GM12878 (cell line): ENCODE measurements at regions not wholly inside any gene's neighbourhood (a gene's known extent, or its start where the extent isn't known, plus 50 kb on each side); places are given as distances from the start of the nearest gene placed in this dataset.
A peak's percentile ranks its signal among the peaks of the same experiment; 100 is the strongest.

Experiments
- CBX5 ChIP-seq: sonication (generic); IDR thresholded peaks from 2 replicates; pipeline ENCODE4 v1.6.1; 2016; ENCODE audit warnings: low read depth, moderate library complexity, mild to moderate bottlenecking, inconsistent platforms
- EP300 ChIP-seq, 2 experiments: fragments of 150-350 bp in 1 of 2; IDR thresholded peaks; 2 replicates each; pipeline ENCODE4 v1.6.1; 2011 to 2012; ENCODE audit warnings: low read depth in 2 of 2, low read length in 2 of 2, borderline replicate concordance in 1 of 2, improper control_type of control experiment in 1 of 2, inconsistent platforms in 1 of 2; ENCODE audit not compliant: control insufficient read depth in 1 of 2
- ESRRA ChIP-seq: IDR thresholded peaks from 2 replicates; pipeline ENCODE4 v1.6.1; 2012; ENCODE audit warnings: mild to moderate bottlenecking, low read length, improper control_type of control experiment
- ETV6 ChIP-seq, 2 experiments: fragments of 450-650 bp in 1 of 2; IDR thresholded peaks in 1 of 2; conservative IDR thresholded peaks in 1 of 2; 2 replicates each; pipeline ENCODE4 v1.6.1; 2014; ENCODE audit warnings: antibody characterized with exemption in 1 of 2, borderline replicate concordance in 1 of 2, low read depth in 1 of 2, mild to moderate bottlenecking in 1 of 2, moderate library complexity in 1 of 2
- HDAC6 ChIP-seq: fragments of 200-600 bp; sonication (generic); IDR thresholded peaks from one replicate; pipeline ENCODE4 v1.8.0; 2017; ENCODE audit warnings: antibody characterized with exemption; ENCODE audit not compliant: unreplicated experiment
- JUNB ChIP-seq: IDR thresholded peaks from 2 replicates; pipeline ENCODE4 v1.6.1; 2016; ENCODE audit warnings: antibody characterized with exemption, mild to moderate bottlenecking
- KDM1A ChIP-seq: fragments of 200-600 bp; sonication (generic); IDR thresholded peaks from 2 replicates; pipeline ENCODE4 v1.6.1; 2016; ENCODE audit warnings: borderline replicate concordance
- SMAD5 ChIP-seq: IDR thresholded peaks from 2 replicates; pipeline ENCODE4 v1.6.1; 2016; ENCODE audit warnings: antibody characterized with exemption, low read depth
- SREBF2 ChIP-seq: IDR thresholded peaks from 2 replicates; pipeline ENCODE4 v1.6.1; 2012; ENCODE audit warnings: mild to moderate bottlenecking, low read length
- SRF ChIP-seq, 2 experiments: IDR thresholded peaks; 2 replicates each; pipeline ENCODE4 v1.6.1; 2011; ENCODE audit warnings: low read depth in 2 of 2, low read length in 2 of 2, mild to moderate bottlenecking in 1 of 2, moderate library complexity in 1 of 2
- TARDBP ChIP-seq: IDR thresholded peaks from 2 replicates; pipeline ENCODE4 v1.6.1; 2016; ENCODE audit warnings: borderline replicate concordance
- TCF12 ChIP-seq: IDR thresholded peaks from 2 replicates; pipeline ENCODE4 v1.6.1; 2011; ENCODE audit warnings: low read depth, mild to moderate bottlenecking, low read length
- TF ChIP-seq, protein P1 (sequence below): fragments of 450-650 bp; formaldehyde crosslinking; IDR thresholded peaks from 2 replicates; pipeline ENCODE4 v1.5.0; 2022; ENCODE audit warnings: mild to moderate bottlenecking, missing genetic modification characterization
- TF ChIP-seq, protein P2 (sequence below): IDR thresholded peaks from 2 replicates; pipeline ENCODE4 v1.6.1; 2011; ENCODE audit warnings: mild to moderate bottlenecking, low read depth, low read length, moderate library complexity; ENCODE audit not compliant: insufficient replicate concordance
- TF ChIP-seq, protein P3 (sequence below): fragments of 150-350 bp; IDR thresholded peaks from 2 replicates; pipeline ENCODE4 v1.6.1; 2016; ENCODE audit warnings: low read depth, low read length
- TF ChIP-seq, protein P4 (sequence below): fragments of 450-650 bp; formaldehyde crosslinking; IDR thresholded peaks from 2 replicates; pipeline ENCODE4 v1.4.0; 2020; ENCODE audit warnings: mild to moderate bottlenecking, moderate library complexity

DNA sequence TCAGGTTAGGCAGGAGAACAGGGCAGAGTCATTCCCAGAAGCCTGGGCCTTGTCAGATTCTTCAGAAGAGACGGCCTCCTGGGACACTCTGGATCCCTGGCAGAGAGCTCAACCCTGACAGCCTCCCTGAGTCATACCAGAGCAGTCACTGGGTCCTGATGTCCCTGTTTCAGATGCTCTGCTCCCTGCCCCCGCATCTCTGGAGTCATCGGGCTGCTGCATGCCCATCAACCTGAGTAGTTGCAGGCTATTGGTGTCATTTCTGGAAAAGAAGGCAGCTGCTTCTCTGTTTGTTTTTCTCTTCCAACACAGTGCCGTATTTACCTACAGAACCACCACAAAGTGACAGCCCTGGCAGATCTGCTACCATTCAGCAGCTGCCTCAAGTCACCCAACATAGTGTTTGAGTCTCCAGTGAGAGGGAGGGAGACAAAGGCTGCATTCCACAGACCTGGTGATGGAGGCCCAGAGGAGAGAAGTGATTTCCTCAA, 145.1 kb downstream of the B3GNT2 start (continued):
- TF ChIP-seq, protein P1, sequence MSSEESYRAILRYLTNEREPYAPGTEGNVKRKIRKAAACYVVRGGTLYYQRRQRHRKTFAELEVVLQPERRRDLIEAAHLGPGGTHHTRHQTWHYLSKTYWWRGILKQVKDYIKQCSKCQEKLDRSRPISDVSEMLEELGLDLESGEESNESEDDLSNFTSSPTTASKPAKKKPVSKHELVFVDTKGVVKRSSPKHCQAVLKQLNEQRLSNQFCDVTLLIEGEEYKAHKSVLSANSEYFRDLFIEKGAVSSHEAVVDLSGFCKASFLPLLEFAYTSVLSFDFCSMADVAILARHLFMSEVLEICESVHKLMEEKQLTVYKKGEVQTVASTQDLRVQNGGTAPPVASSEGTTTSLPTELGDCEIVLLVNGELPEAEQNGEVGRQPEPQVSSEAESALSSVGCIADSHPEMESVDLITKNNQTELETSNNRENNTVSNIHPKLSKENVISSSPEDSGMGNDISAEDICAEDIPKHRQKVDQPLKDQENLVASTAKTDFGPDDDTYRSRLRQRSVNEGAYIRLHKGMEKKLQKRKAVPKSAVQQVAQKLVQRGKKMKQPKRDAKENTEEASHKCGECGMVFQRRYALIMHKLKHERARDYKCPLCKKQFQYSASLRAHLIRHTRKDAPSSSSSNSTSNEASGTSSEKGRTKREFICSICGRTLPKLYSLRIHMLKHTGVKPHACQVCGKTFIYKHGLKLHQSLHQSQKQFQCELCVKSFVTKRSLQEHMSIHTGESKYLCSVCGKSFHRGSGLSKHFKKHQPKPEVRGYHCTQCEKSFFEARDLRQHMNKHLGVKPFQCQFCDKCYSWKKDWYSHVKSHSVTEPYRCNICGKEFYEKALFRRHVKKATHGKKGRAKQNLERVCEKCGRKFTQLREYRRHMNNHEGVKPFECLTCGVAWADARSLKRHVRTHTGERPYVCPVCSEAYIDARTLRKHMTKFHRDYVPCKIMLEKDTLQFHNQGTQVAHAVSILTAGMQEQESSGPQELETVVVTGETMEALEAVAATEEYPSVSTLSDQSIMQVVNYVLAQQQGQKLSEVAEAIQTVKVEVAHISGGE (CRISPR knock-in tag): no peak
- TF ChIP-seq SREBF2: no peak
- no peak for TF ChIP-seq ETV6 (conservative IDR thresholded peaks at IDR 0.05 in 1 of 2, IDR thresholded peaks at IDR 0.05 in 1 of 2; ENCODE audit: borderline replicate concordance in 1 of 2, low read depth in 1 of 2)
- no peak for TF ChIP-seq SRF (IDR thresholded peaks at IDR 0.05; ENCODE audit: low read depth in 2 of 2, low read length in 2 of 2)
- no peak for TF ChIP-seq TARDBP
- TF ChIP-seq, protein P2, sequence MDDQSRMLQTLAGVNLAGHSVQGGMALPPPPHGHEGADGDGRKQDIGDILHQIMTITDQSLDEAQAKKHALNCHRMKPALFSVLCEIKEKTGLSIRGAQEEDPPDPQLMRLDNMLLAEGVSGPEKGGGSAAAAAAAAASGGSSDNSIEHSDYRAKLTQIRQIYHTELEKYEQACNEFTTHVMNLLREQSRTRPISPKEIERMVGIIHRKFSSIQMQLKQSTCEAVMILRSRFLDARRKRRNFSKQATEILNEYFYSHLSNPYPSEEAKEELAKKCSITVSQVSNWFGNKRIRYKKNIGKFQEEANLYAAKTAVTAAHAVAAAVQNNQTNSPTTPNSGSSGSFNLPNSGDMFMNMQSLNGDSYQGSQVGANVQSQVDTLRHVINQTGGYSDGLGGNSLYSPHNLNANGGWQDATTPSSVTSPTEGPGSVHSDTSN: peak; percentile 68
- TF ChIP-seq HDAC6: no peak
- TF ChIP-seq, protein P3, sequence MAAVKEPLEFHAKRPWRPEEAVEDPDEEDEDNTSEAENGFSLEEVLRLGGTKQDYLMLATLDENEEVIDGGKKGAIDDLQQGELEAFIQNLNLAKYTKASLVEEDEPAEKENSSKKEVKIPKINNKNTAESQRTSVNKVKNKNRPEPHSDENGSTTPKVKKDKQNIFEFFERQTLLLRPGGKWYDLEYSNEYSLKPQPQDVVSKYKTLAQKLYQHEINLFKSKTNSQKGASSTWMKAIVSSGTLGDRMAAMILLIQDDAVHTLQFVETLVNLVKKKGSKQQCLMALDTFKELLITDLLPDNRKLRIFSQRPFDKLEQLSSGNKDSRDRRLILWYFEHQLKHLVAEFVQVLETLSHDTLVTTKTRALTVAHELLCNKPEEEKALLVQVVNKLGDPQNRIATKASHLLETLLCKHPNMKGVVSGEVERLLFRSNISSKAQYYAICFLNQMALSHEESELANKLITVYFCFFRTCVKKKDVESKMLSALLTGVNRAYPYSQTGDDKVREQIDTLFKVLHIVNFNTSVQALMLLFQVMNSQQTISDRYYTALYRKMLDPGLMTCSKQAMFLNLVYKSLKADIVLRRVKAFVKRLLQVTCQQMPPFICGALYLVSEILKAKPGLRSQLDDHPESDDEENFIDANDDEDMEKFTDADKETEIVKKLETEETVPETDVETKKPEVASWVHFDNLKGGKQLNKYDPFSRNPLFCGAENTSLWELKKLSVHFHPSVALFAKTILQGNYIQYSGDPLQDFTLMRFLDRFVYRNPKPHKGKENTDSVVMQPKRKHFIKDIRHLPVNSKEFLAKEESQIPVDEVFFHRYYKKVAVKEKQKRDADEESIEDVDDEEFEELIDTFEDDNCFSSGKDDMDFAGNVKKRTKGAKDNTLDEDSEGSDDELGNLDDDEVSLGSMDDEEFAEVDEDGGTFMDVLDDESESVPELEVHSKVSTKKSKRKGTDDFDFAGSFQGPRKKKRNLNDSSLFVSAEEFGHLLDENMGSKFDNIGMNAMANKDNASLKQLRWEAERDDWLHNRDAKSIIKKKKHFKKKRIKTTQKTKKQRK: no peak
- TF ChIP-seq EP300 (IDR thresholded peaks at IDR 0.05; ENCODE audit: borderline replicate concordance in 1 of 2, control insufficient read depth in 1 of 2, low read depth in 2 of 2, low read length in 2 of 2): peak; percentile 15 to 43; a peak in 2 of 4 replicates
- peak; percentile 68; the same call in 1 of the 2 replicates for TF ChIP-seq TCF12
- no peak for TF ChIP-seq KDM1A
- TF ChIP-seq ESRRA: no peak
- TF ChIP-seq SMAD5: no peak
- peak; percentile 54; the same call in 1 of the 2 replicates for TF ChIP-seq JUNB
- TF ChIP-seq, protein P4, sequence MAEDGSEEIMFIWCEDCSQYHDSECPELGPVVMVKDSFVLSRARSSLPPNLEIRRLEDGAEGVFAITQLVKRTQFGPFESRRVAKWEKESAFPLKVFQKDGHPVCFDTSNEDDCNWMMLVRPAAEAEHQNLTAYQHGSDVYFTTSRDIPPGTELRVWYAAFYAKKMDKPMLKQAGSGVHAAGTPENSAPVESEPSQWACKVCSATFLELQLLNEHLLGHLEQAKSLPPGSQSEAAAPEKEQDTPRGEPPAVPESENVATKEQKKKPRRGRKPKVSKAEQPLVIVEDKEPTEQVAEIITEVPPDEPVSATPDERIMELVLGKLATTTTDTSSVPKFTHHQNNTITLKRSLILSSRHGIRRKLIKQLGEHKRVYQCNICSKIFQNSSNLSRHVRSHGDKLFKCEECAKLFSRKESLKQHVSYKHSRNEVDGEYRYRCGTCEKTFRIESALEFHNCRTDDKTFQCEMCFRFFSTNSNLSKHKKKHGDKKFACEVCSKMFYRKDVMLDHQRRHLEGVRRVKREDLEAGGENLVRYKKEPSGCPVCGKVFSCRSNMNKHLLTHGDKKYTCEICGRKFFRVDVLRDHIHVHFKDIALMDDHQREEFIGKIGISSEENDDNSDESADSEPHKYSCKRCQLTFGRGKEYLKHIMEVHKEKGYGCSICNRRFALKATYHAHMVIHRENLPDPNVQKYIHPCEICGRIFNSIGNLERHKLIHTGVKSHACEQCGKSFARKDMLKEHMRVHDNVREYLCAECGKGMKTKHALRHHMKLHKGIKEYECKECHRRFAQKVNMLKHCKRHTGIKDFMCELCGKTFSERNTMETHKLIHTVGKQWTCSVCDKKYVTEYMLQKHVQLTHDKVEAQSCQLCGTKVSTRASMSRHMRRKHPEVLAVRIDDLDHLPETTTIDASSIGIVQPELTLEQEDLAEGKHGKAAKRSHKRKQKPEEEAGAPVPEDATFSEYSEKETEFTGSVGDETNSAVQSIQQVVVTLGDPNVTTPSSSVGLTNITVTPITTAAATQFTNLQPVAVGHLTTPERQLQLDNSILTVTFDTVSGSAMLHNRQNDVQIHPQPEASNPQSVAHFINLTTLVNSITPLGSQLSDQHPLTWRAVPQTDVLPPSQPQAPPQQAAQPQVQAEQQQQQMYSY: no peak
- TF ChIP-seq CBX5: 0 out of 2 replicates have a peak, but pooled peaks have one; percentile 54
